Activated CD8-positive, alpha-beta T cell treated with anti-CD3 and anti-CD28 coated beads for 36 hours (primary cell): ENCODE measurements at regions not wholly inside any gene's neighbourhood (a gene's known extent, or its start where the extent isn't known, plus 50 kb on each side); places are given as distances from the start of the nearest gene placed in this dataset.

Source experiments
- ATAC-seq: fragments of 200-7000 bp; cut with Tn5 transposase; one replicate; pipeline ENCODE4 v1.10.0; 2021; ENCODE audit warnings: mild to moderate bottlenecking, moderate library complexity
- CTCF ChIA-PET: fragments of 350-600 bp; sonication (Branson Sonifier 250); formaldehyde crosslinking; loops from one replicate; lab custom pipeline; 2021; ENCODE audit warnings: antibody characterized with exemption; lab: Charles Lee
- POLR2A ChIA-PET: fragments of 350-600 bp; sonication (Branson Sonifier 250); formaldehyde crosslinking; loops from one replicate; lab custom pipeline; 2021; ENCODE audit warnings: antibody characterized with exemption; lab: Charles Lee
- DNase-seq: peaks from one replicate; pipeline ENCODE4 v3.0.0-alpha.2; 2020
- H3K27ac Mint-ChIP-seq: one replicate; pipeline ENCODE4 v1.8.0; 2021; ENCODE audit warnings: mild to moderate bottlenecking, mixed read lengths
- H3K27me3 Mint-ChIP-seq: one replicate; pipeline ENCODE4 v1.8.0; 2021; ENCODE audit warnings: mixed read lengths
- H3K36me3 Mint-ChIP-seq: one replicate; pipeline ENCODE4 v1.8.0; 2021; ENCODE audit warnings: low read depth, mixed read lengths
- H3K4me1 Mint-ChIP-seq: one replicate; pipeline ENCODE4 v1.8.0; 2021; ENCODE audit warnings: low read depth, mixed read lengths
- H3K4me3 Mint-ChIP-seq: one replicate; pipeline ENCODE4 v1.8.0; 2021; ENCODE audit warnings: mild to moderate bottlenecking, moderate library complexity, mixed read lengths
- H3K9me3 Mint-ChIP-seq: one replicate; pipeline ENCODE4 v1.8.0; 2021; ENCODE audit warnings: mixed read lengths
- intact Hi-C: fragments of 100-400 bp; cut with micrococcal nuclease; formaldehyde crosslinking; loops from one replicate; pipeline ENCODE4 v1.10.0; 2022
- TF ChIP-seq, protein P1 (sequence below): fragments of 200-600 bp; IDR thresholded peaks from one replicate; pipeline ENCODE4 v1.8.0; 2022; ENCODE audit warnings: antibody characterized with exemption, mild to moderate bottlenecking

DNA sequence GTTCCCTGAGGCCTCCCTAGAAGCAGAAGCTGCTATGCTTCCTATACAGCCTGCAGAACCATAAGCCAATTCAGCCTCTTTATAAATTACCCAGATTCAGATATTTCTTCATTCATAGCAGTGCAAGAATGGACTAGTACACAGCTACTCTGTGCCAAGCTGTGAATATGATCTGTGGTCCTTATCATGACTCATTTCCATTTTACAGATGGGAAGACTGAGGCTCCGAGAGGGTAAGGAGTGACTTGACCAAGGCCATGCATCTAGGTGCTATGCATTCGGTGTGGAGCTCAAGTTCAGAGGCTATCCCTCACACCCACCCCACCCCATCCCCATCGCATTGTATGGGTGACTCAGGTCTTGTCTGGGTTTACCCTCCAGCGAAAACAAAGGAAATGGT is 52.3 kb upstream of the DISP3 start:
- TF ChIP-seq, protein P1, sequence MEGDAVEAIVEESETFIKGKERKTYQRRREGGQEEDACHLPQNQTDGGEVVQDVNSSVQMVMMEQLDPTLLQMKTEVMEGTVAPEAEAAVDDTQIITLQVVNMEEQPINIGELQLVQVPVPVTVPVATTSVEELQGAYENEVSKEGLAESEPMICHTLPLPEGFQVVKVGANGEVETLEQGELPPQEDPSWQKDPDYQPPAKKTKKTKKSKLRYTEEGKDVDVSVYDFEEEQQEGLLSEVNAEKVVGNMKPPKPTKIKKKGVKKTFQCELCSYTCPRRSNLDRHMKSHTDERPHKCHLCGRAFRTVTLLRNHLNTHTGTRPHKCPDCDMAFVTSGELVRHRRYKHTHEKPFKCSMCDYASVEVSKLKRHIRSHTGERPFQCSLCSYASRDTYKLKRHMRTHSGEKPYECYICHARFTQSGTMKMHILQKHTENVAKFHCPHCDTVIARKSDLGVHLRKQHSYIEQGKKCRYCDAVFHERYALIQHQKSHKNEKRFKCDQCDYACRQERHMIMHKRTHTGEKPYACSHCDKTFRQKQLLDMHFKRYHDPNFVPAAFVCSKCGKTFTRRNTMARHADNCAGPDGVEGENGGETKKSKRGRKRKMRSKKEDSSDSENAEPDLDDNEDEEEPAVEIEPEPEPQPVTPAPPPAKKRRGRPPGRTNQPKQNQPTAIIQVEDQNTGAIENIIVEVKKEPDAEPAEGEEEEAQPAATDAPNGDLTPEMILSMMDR, result no peak
- POLR2A ChIA-PET, result no interaction called here
- intact Hi-C loops, result no loop called here
- ATAC-seq (no peak), DNase-seq (no peak)
- Mint-ChIP-seq H3K27me3 (no peaks in the 10 kb centered on the region), H3K36me3 (no peaks in the 10 kb centered on the region), H3K4me1 (no peaks in the 10 kb centered on the region), H3K9me3 (no peaks in the 10 kb centered on the region), H3K4me3 (no peak overlapping the region), H3K27ac (no peak overlapping the region)
- CTCF ChIA-PET, result no interaction called here

DNA sequence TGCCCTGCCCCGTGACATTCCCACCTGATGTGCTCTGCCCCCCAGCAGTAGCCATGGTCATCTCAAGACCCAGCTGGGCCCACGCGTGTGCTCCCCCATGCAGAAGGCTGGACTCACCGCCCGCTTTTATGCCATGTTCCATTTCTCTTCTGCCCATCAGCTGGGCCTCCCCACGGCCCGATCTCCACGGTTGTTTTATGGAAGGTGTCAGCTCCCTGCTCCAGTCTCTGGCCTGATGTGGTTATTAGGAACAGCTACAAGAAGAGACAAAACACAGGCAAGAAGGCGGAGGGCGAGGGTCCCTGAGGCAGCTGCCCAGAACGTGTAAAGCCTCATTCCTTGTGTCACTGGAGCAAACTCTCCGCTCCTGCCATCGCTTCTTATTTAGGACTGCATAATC is 50.2 kb upstream of the DISP3 start:
- no peaks in the 10 kb centered on the region for H3K4me1 Mint-ChIP-seq
- ATAC-seq, result no peak
- intact Hi-C loops, result no loop called here
- no peaks in the 10 kb centered on the region for H3K27me3 Mint-ChIP-seq
- TF ChIP-seq, protein P1, result no peak
- no peaks in the 10 kb centered on the region for H3K36me3 Mint-ChIP-seq
- CTCF ChIA-PET, result interaction anchor here (0.7 kb wide), 1 partner anchor 35 kb away, joined by 3 read pairs; no protein-coding TSS in a partner anchor
- POLR2A ChIA-PET, result no interaction called here
- H3K9me3 Mint-ChIP-seq, result no peaks in the 10 kb centered on the region
- no peak overlapping the region for H3K27ac Mint-ChIP-seq
- no peak for DNase-seq
- no peak overlapping the region for H3K4me3 Mint-ChIP-seq
